Astrocyte of the spinal cord (primary cell): ENCODE measurements at regions not wholly inside any gene's neighbourhood (a gene's known extent, or its start where the extent isn't known, plus 50 kb on each side); places are given as distances from the start of the nearest gene placed in this dataset.

Experiments used
- DNase-seq: peaks from one replicate; pipeline ENCODE4 v3.0.0; 2011; ENCODE audit warnings: low read depth, low spot score
- H3K4me3 ChIP-seq: 2 replicates; pipeline ENCODE4 v1.5.1; 2011; ENCODE audit warnings: low read depth, mild to moderate bottlenecking, low read length, moderate library complexity
- CTCF ChIP-seq: IDR thresholded peaks from 2 replicates; pipeline ENCODE4 v1.5.1; 2012; ENCODE audit warnings: low read depth, mild to moderate bottlenecking, low read length, inconsistent platforms
- in situ Hi-C: cut with HindIII; loops from 2 replicates; pipeline ENCODE4 v1.10.0; 2017; ENCODE audit warnings: low sequenced_read_pairs

GRCh38 chr2:12448846-12449505, 267.8 kb upstream of the TRIB2 start:
- no peak overlapping the region for H3K4me3 ChIP-seq
- DNase-seq: peak; percentile 41
- TF ChIP-seq CTCF: peak; percentile 1
- in situ Hi-C loops: no loop called here

- DNase-seq: no peak
- in situ Hi-C loops: no loop called here
- H3K4me3 ChIP-seq: no peak overlapping the region
Measured at GRCh38 chr2:12451726-12452125, 265.0 kb upstream of the TRIB2 start.

GRCh38 chr2:12452185-12452584, 264.6 kb upstream of the TRIB2 start:
- peak; percentile 65 for DNase-seq
- TF ChIP-seq CTCF: no peak
- in situ Hi-C loops: no loop called here
- no peak overlapping the region for H3K4me3 ChIP-seq

More at GRCh38 chr2:12451726-12452125, 265.0 kb upstream of the TRIB2 start:
- TF ChIP-seq CTCF: no peak

GRCh38 chr2:12453731-12454130, 263.0 kb upstream of the TRIB2 start:
- DNase-seq: no peak
- H3K4me3 ChIP-seq: no peak overlapping the region
- no peak for TF ChIP-seq CTCF
- in situ Hi-C loops: no loop called here

- no peak for TF ChIP-seq CTCF
- in situ Hi-C loops: no loop called here
- no peak overlapping the region for H3K4me3 ChIP-seq
- no peak for DNase-seq
Measured at GRCh38 chr2:12455661-12456060, 261.1 kb upstream of the TRIB2 start.

GRCh38 chr2:12456293-12457106, 260.2 kb upstream of the TRIB2 start:
- H3K4me3 ChIP-seq: peak overlapping the region; percentile 7
- TF ChIP-seq CTCF: no peak
- in situ Hi-C loops: no loop called here
- peak; percentile 92 for DNase-seq
